ENCODE measurements at regions not wholly inside any gene's neighbourhood (a gene's known extent, or its start where the extent isn't known, plus 50 kb on each side); places are given as distances from the start of the nearest gene placed in this dataset.

DNA sequence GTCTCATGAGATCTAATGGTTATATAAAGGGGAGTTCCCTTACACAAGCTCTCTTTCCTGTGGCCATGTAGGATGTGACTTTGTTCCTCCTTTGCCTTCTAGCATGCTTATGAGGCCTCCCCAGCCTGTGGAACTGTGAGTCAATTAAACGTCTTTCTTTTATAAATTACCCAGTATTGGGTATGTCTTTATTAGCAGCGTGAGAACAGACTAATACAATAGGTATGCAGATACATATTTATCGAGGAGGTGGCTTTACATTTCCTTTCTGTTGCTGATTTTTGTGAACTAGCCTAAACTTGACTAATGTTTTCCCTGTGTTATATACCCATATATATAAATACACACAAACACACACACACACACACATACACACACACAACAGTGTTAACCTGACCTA lies 80.2 kb downstream of the VCX2 start:
- TF ChIP-seq GATA2 (IDR thresholded peaks at IDR 0.05; ENCODE audit: low read depth, low read length) (no peak), GATA3 (IDR thresholded peaks at IDR 0.05; ENCODE audit: low read depth, low read length) (no peak)
